Lower leg skin (tissue), 3 donors: ENCODE measurements at regions not wholly inside any gene's neighbourhood (a gene's known extent, or its start where the extent isn't known, plus 50 kb on each side); places are given as distances from the start of the nearest gene placed in this dataset.

Experiments
- POLR2A ChIP-seq, 2 donors: fragments of 450-650 bp; IDR thresholded peaks; one replicate each; pipeline ENCODE4 v1.6.1; 2016 to 2017; ENCODE audit warnings: antibody characterized with exemption in 2 of 2, mild to moderate bottlenecking in 1 of 2, moderate library complexity in 1 of 2
- TF ChIP-seq, protein P1 (sequence below), 3 donors: fragments of 450-650 bp; IDR thresholded peaks; one replicate each; pipeline ENCODE4 v1.5.1; 2016; ENCODE audit warnings: antibody characterized with exemption in 3 of 3, mild to moderate bottlenecking in 3 of 3, moderate library complexity in 2 of 3

DNA sequence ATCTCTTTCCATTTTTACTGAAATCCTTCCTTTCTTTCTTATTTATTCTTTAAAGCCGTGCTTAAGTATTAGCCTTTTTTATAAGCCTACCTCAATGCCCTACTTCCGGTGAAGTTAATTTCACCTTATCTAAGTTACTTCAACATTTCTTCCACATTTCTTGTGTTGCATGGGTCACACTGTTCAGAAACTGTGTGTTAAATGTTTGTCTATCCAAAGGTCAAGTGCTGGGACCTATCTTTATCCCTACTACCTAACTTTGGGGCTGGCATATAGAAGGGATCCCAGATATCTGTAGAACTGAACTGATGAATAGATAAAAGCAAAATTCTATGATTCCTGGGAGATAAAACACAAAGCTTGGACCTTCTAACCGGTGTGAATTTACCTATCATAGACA is 332.3 kb upstream of the SATB1 start:
- TF ChIP-seq, protein P1, sequence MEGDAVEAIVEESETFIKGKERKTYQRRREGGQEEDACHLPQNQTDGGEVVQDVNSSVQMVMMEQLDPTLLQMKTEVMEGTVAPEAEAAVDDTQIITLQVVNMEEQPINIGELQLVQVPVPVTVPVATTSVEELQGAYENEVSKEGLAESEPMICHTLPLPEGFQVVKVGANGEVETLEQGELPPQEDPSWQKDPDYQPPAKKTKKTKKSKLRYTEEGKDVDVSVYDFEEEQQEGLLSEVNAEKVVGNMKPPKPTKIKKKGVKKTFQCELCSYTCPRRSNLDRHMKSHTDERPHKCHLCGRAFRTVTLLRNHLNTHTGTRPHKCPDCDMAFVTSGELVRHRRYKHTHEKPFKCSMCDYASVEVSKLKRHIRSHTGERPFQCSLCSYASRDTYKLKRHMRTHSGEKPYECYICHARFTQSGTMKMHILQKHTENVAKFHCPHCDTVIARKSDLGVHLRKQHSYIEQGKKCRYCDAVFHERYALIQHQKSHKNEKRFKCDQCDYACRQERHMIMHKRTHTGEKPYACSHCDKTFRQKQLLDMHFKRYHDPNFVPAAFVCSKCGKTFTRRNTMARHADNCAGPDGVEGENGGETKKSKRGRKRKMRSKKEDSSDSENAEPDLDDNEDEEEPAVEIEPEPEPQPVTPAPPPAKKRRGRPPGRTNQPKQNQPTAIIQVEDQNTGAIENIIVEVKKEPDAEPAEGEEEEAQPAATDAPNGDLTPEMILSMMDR (IDR thresholded peaks at IDR 0.05), result no peak
- TF ChIP-seq POLR2A (IDR thresholded peaks at IDR 0.05), result no peak
